HAP-1 (cell line): ENCODE measurements at regions not wholly inside any gene's neighbourhood (a gene's known extent, or its start where the extent isn't known, plus 50 kb on each side); places are given as distances from the start of the nearest gene placed in this dataset.

Source experiments
- DNase-seq, 2 experiments: peaks; one replicate each; pipeline ENCODE4 v3.0.0-alpha.2; 2016 to 2020; ENCODE audit warnings: low spot score in 2 of 2
- H3K27me3 ChIP-seq: fragments of 250-450 bp; sonication (Bioruptor Pico); 2 replicates; pipeline ENCODE4 v1.5.1; 2020; ENCODE audit warnings: low read depth, mild to moderate bottlenecking, moderate library complexity
- H3K36me3 ChIP-seq: fragments of 250-450 bp; sonication (Bioruptor Pico); replicated peaks from 2 replicates; pipeline ENCODE4 v1.5.1; 2020; ENCODE audit warnings: mild to moderate bottlenecking
- H3K4me1 ChIP-seq: fragments of 250-450 bp; sonication (Bioruptor Pico); 2 replicates; pipeline ENCODE4 v1.5.1; 2020; ENCODE audit warnings: mild to moderate bottlenecking
- H3K4me3 ChIP-seq: fragments of 250-450 bp; sonication (Bioruptor Pico); 2 replicates; pipeline ENCODE4 v1.5.1; 2020; ENCODE audit warnings: mild to moderate bottlenecking, moderate library complexity
- H3K9me3 ChIP-seq: fragments of 250-450 bp; sonication (Bioruptor Pico); 2 replicates; pipeline ENCODE4 v1.5.1; 2020; ENCODE audit warnings: mild to moderate bottlenecking, moderate library complexity
- in situ Hi-C: fragments of 300-500 bp; cut with MboI; formaldehyde crosslinking; loops from 3 replicates; pipeline ENCODE4 v1.14.3; 2020; ENCODE audit warnings: low sequenced_read_pairs, inconsistent platforms, mixed read lengths

DNA sequence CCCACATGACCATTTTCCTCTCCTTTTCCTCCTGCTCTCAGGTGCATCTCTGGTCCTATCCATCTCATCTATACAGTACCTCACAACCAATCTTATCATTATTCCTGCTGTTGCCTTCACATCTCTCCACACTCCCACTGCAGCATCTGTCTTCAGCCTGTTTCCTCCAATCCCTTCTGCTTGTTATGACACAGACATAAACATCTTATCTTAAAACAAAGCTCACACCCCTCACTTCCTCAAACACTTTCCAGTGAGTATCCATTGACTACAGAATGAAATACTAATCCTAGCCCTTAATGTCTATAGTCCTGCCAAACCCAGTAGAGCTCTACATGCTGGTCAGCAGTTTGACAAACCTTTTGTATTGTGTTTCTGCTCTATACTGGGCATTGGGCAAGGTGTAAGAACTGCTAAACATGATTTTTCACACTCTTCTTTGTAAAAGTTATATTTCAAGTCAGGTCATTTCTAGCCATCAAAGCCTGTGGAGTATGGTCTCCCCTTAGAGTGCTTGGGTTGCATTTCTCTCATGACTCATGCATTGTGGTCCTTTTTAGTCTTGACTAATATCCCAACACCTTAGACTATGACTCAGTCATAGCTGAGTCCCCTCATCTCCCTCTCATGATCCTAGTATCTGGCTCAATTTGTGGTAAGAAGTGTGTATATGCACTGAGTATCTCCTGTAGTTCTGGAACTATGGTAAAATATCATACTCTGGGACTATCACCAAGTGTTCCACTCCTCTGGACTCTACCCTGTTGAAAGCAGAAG is 187.0 kb downstream of the CYRIA start:
- H3K27me3 ChIP-seq = no peaks in the 10 kb centered on the region
- H3K9me3 ChIP-seq = no peaks in the 10 kb centered on the region
- no peaks in the 10 kb centered on the region for H3K36me3 ChIP-seq
- no peak overlapping the region for H3K4me3 ChIP-seq
- no peak for DNase-seq
- H3K4me1 ChIP-seq = no peaks in the 10 kb centered on the region
- in situ Hi-C loops = no loop called here

DNA sequence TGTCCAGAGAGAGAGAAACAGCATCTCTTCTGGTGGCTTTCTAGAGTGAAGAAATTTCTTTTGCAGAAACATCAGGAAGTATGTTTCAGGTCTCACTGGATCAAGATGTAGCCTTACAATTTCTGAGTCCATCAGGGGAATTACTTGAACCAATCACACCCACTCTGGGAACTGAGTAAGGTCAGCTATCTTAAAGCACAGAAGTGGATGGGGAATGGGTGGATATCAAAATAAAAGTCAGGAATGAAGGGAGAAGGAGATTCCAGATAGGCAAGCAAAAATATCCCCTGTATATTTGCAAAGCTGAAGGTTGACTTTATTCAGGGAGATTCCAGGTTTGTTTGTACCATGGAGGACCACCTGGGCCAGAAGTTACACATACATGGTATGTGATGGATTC is 188.0 kb downstream of the CYRIA start:
- Histone ChIP-seq H3K4me1 (no peaks in the 10 kb centered on the region), H3K4me3 (no peak overlapping the region), H3K36me3 (no peaks in the 10 kb centered on the region), H3K9me3 (no peaks in the 10 kb centered on the region), H3K27me3 (no peaks in the 10 kb centered on the region)
- DNase-seq = no peak
- in situ Hi-C loops = no loop called here

DNA sequence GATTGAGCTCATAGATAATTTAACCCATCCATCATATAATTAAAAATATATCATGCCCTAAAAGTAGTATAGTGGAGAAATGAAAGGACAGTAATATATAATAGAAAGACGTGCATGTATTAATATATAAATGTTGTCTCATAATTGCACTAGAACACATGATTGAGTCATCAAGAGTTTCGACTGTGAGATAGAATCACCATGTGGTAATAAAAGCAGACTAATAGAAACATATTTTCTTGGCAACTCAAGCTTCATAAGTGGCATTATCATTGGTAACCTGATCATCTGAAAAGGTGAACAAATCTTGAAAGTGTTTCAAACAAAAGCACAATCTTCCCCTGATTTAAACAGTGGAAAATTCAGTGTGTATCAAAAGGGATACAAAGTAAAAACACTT is 188.8 kb downstream of the CYRIA start:
- DNase-seq = no peak
- in situ Hi-C loops = no loop called here
- Histone ChIP-seq H3K4me3 (no peak overlapping the region), H3K36me3 (no peaks in the 10 kb centered on the region), H3K27me3 (no peaks in the 10 kb centered on the region), H3K4me1 (no peaks in the 10 kb centered on the region), H3K9me3 (no peaks in the 10 kb centered on the region)

DNA sequence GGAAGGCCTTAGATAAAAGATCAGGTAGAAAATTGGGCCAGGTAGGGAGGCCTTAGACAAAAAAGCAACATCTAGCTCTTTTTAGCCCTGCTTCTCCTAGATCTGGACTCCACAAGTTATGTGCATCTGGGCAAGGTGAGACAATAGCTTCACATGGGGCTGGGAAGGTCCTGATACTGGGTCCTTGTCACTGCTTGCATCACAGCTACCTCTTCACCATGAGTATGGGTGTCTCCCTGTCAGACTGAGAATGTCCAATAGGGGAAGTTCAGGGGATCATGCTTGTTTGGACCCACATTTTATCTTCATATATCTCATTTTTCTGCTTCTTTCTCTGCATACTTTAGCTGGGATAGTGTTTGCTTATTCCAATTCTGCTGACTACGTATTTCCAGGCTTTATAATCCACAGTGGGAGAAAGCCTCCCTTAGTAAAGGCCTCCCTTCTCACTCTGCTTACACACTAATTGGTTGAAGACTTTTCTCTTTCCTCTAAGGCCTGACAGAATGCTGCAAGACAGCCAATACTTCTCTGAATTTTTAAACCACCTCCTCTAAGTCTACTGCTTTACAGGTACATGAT is 189.6 kb downstream of the CYRIA start:
- H3K4me1 ChIP-seq = no peaks in the 10 kb centered on the region
- no peak for DNase-seq
- no peaks in the 10 kb centered on the region for H3K36me3 ChIP-seq
- H3K27me3 ChIP-seq = no peaks in the 10 kb centered on the region
- no peaks in the 10 kb centered on the region for H3K9me3 ChIP-seq
- in situ Hi-C loops = no loop called here
- no peak overlapping the region for H3K4me3 ChIP-seq

DNA sequence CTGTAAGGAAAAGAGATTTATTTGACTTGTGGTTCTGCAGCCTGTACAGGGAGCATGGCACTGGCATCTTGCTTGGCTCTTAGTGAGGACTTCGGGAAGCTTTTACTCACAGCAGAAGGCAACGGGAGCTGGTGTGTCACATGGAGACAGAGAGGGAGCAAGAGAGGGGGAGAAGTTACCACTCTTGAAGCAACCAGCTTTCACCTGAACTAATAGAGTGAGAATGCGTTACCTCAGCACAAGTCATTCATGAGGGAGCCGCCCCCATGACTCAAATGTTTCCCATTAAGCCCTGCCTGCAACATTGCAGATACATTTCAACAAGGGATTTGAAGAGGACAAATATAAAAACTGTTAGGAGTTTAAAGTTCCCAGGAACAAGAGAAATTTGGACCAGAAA is 190.0 kb downstream of the CYRIA start:
- Histone ChIP-seq H3K36me3 (no peaks in the 10 kb centered on the region), H3K9me3 (no peaks in the 10 kb centered on the region), H3K4me1 (no peaks in the 10 kb centered on the region), H3K4me3 (no peak overlapping the region), H3K27me3 (no peaks in the 10 kb centered on the region)
- in situ Hi-C loops = no loop called here
- DNase-seq = no peak

DNA sequence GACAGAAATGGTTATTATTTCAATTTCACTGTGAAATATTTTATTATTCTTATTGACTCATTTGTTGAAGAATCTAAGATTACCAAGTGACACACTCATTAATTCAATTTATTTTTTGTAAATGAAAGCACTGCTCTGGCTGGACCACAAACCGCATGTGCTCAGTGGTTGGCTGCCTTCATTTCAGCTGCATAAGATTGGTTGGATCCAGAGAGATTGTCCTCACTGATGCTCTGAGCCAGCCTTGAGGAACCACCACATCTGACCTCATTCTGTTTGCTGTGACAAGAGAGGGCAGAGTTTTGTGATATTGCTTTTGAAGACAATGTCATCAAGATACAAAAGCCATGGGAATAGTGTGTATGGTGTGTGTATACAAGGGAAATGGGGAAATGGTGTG is 192.1 kb downstream of the CYRIA start:
- no peak for DNase-seq
- no peaks in the 10 kb centered on the region for H3K4me1 ChIP-seq
- H3K9me3 ChIP-seq = no peaks in the 10 kb centered on the region
- H3K4me3 ChIP-seq = no peak overlapping the region
- no peaks in the 10 kb centered on the region for H3K27me3 ChIP-seq
- in situ Hi-C loops = no loop called here
- no peaks in the 10 kb centered on the region for H3K36me3 ChIP-seq

DNA sequence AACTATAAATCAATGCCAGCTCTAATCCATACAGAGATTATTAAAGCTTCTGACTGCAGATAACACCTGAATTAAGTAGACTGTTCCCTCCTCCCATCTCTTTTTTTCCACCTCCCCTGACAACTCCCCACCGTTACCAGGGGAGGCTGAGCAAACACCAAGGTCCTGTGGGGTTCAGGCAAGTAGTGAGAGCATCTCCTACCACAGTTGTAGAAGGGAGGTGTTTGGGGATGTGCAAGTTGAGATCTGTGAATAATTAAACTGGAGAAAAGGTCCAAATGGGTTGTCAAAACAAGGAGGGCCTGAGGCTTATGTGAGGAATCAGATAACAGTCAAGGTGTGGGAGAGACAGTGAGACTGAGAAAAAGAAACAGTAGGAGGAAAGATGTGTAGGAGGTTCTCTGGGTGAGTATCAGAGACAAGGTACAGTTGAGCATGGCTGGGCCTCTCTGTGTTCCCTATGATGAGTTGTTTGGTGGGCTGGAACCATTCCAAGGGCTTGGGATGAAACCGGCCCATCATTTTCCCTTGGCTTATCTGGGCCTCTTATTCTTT is 194.6 kb downstream of the CYRIA start:
- no peak for DNase-seq
- in situ Hi-C loops = no loop called here
- no peaks in the 10 kb centered on the region for H3K36me3 ChIP-seq
- H3K27me3 ChIP-seq = no peaks in the 10 kb centered on the region
- H3K4me1 ChIP-seq = no peaks in the 10 kb centered on the region
- no peaks in the 10 kb centered on the region for H3K9me3 ChIP-seq
- no peak overlapping the region for H3K4me3 ChIP-seq

DNA sequence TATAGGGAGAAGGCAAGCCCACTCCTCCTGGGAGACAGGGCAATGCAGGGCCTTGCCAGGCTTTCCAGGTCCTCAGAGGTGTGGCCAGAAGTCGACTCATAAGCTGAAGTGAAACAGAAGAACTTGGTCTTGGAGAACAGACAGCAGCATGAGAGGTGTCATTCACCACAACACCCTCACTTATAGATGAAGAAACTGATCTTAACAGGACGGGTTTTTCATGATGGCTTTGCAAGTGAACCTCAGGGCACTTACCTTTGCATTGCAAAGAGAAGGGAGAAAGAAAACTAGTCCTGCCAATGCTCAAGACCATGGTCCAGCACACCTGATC is 198.8 kb downstream of the CYRIA start:
- Histone ChIP-seq H3K36me3 (no peaks in the 10 kb centered on the region), H3K9me3 (no peaks in the 10 kb centered on the region), H3K4me3 (no peak overlapping the region), H3K4me1 (no peaks in the 10 kb centered on the region), H3K27me3 (no peaks in the 10 kb centered on the region)
- in situ Hi-C loops = no loop called here
- no peak for DNase-seq

DNA sequence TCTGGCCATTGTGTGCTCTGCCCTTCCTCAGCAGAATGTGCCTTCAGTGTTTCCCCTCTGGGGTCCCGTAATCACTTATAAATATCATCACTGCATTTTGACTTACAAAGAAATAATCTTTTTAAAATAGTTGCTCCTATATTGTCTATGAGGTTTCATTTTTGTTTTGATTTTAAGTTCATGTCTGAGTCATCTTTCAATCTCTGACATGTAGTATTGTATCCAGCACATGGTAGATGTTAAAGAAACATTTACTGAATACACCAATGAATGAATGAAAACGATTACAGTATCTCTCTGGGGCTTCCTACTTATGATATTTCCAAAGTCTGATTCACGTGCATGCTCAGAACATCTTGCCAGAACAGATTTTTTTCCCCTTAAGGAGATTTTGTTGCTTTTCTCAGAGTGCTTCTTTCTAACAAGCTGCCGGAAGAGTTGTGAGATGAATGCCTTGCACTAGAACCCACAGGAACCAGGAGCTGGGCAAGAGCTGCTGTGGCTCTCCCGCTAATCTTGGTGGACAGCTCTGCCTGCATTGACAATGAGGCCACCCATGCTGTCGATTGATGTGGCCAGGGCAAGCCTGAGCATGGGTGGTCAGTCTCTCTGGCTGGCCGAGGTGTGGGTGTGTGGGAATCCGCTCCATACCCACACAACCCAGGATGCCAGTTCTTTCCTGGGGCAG is 199.4 kb downstream of the CYRIA start:
- no peaks in the 10 kb centered on the region for H3K36me3 ChIP-seq
- in situ Hi-C loops = no loop called here

DNA sequence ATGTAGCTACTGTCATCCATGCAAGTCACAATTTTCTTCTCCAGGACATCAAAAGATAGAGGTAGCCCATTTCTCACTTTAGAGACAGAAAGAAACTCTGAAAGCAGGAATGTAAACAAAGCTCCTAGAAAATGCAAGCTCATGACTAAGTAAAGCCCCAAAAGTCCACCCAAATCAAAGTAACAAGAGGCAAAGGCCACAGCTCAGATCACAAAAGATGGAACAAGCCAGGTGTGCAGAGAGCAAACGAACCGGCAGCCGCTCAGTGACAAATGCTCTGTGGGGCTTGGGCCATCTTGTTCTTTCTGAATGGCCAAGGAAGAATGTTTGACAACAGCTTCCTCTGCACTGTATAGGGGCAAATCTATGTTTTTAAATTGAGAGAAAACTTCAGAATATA is 201.0 kb downstream of the CYRIA start:
- H3K4me1 ChIP-seq = no peaks in the 10 kb centered on the region
- no peak overlapping the region for H3K4me3 ChIP-seq
- no peaks in the 10 kb centered on the region for H3K9me3 ChIP-seq
- in situ Hi-C loops = no loop called here
- no peaks in the 10 kb centered on the region for H3K27me3 ChIP-seq
- H3K36me3 ChIP-seq = no peaks in the 10 kb centered on the region
- no peak for DNase-seq

More for the DNA sequence above, 199.4 kb downstream of the CYRIA start:
- no peaks in the 10 kb centered on the region for H3K4me1 ChIP-seq
- no peak overlapping the region for H3K4me3 ChIP-seq
- no peak for DNase-seq
- no peaks in the 10 kb centered on the region for H3K9me3 ChIP-seq
- H3K27me3 ChIP-seq = no peaks in the 10 kb centered on the region

DNA sequence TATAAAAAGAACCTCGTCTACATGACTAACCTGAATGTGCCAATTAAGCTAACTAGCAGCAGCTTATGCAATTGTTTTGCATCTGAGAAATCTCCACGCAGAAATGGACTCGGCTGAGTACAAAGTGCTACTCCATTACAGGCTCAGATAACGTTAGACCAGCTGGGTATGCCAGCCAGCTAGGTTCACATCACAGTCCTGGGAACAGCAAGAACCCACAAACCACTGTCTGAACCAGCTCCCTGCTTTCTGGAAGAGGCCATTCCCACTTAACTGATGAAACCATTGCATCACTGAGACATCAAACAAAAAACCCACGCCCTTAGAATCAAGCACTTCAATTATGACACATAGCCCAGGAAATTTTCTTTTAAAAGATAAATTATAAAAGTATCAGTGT is 202.7 kb downstream of the CYRIA start:
- DNase-seq = no peak
- H3K27me3 ChIP-seq = no peaks in the 10 kb centered on the region
- H3K4me1 ChIP-seq = no peaks in the 10 kb centered on the region
- in situ Hi-C loops = no loop called here
- no peak overlapping the region for H3K4me3 ChIP-seq
- H3K9me3 ChIP-seq = no peaks in the 10 kb centered on the region
- H3K36me3 ChIP-seq = no peaks in the 10 kb centered on the region

DNA sequence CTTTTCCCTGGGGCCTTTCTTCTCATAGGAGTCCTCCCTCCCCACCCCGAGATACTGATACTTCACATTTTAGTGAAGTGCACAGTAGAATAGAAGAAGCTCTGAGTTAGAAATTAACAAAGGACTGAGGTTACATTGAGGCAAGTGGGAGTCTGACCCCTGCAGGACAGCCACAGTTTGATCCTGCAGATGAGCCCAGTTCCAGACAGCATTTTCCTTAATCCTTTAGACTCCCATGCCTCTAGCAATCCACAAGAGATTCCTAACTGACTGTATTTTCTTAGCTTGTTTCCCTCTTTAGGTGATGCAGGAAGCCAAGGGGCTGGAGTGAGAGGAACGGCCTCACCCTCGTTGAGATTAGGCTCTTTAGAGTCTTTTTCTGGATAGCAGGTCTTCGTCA is 204.0 kb downstream of the CYRIA start:
- no peaks in the 10 kb centered on the region for H3K36me3 ChIP-seq
- H3K4me3 ChIP-seq = no peak overlapping the region
- in situ Hi-C loops = no loop called here
- no peak for DNase-seq
- no peaks in the 10 kb centered on the region for H3K27me3 ChIP-seq
- H3K9me3 ChIP-seq = no peaks in the 10 kb centered on the region
- H3K4me1 ChIP-seq = no peaks in the 10 kb centered on the region

DNA sequence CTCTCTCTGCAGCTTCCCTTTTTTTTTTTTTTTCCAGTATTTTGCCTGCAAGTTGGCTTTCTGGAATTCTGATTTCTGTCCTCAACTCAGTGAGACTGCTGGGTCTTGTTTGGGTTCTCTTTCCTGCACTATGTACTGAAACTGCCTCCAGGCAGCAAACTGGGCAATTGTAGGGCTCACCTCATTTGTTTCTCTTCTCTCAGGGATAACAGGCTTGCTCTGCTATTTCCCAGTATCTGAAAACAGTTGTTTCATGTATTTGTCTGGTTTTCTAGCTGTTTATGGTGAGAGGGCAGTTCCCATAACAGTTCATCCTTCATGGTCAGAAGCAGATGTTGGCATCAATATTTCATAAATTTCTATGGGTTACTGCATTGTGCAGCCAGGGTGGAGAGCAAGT is 206.0 kb downstream of the CYRIA start:
- no peak for DNase-seq
- Histone ChIP-seq H3K36me3 (no peaks in the 10 kb centered on the region), H3K9me3 (no peaks in the 10 kb centered on the region), H3K4me1 (no peaks in the 10 kb centered on the region), H3K4me3 (no peak overlapping the region), H3K27me3 (no peaks in the 10 kb centered on the region)
- in situ Hi-C loops = no loop called here

DNA sequence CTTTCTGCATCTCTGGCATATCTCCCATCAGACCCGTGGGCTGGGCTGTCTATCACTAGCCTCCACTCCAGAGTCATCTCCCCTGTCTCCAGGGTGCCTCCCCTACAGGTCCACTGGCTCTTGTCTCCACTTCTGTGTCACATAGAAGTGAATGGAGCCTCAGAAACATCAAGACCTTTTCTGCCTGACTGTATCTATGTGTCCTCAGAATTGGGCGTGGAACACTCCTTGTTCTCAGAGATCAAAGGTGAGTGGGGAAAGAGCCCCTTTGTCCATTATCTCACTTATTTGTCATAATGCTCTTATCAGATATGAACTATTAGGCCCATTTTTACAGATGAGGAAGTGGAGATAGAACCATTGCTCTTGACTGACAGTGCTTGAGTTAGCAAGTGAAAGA is 211.0 kb downstream of the CYRIA start:
- in situ Hi-C loops = no loop called here
- DNase-seq = no peak
- Histone ChIP-seq H3K4me3 (no peak overlapping the region), H3K4me1 (no peaks in the 10 kb centered on the region), H3K27me3 (no peaks in the 10 kb centered on the region; the same call in 1 of the 2 replicates), H3K36me3 (no peaks in the 10 kb centered on the region), H3K9me3 (no peaks in the 10 kb centered on the region)
